ENCODE measurements at regions not wholly inside any gene's neighbourhood (a gene's known extent, or its start where the extent isn't known, plus 50 kb on each side); places are given as distances from the start of the nearest gene placed in this dataset.

DNA sequence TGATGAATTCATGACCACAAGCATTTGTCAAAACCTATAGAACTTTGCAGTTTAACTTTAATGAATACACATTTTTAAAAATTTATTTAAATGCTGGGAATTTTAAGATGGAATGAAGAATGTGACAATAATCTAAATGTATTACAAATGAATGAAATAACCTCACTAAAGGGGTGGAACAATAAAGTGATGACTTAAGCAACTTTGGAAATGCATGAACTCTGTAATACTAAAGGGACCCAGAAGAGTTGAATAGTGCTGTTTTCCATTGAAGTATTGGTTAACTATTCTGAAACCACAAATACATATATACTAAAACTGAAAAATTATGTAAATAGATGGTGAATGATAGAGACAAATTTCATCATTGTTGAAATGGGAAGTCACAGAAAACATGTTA lies 1395.1 kb downstream of the NCAM2 start:
- no peak for DNase-seq (ENCODE audit: low read depth)

DNA sequence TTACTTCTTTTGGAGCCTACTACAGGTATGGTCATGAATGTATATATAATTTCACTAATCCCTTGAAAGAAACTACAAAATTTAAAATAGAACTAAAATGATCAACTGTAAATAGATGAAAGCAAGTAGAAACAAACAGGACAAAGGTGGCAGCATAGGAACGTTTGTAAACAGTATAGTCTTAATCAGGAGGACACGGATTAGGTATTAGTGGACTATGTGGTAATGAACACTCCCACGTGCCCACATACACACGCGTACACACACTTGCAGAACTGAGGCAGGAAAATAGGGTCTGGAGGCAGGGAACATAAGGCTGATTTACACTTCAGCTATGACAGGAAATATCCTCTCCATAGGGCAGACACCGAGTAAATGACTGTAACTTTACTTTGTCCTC lies 1397.8 kb downstream of the NCAM2 start:
- no peak for DNase-seq (ENCODE audit: low read depth)

DNA sequence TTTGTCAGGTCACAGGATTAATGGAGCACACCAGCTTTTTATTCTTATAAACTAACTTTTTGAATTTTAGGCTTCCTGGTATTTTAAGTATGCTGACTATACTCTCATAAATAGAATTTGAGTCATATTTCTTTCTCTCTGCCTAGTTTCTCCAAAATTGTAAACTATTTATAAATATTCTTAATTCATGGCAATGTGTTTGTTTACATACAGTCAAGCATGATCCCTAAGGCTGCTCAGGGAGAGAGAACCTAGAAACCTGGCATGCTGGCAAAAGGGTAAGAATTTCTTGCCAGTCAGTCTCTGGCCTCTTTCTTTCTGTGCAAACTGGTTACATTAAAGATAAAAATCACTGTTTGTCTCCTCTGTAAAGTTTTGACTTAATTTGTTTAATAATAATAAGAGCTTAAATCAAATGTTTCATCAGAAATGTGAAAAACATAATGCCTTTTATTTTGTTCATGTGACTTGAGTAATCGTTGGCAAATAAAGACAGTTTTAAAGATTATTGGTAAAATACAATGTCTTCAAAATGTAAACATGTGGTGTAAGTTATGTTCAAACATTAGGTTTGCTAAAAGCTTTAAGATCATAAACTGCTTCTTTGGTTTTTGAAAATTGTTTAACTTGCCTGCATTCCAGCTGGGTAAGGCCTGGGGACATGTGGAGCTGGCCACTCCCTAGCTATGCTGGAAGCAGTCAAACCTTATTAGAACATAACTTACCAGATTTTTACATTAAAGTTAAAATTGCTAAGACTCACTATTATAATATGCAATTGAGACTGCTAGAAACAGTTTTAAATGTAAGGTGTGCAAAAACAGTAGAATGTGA lies 1401.7 kb downstream of the NCAM2 start:
- no peak for DNase-seq (ENCODE audit: low read depth)

DNA sequence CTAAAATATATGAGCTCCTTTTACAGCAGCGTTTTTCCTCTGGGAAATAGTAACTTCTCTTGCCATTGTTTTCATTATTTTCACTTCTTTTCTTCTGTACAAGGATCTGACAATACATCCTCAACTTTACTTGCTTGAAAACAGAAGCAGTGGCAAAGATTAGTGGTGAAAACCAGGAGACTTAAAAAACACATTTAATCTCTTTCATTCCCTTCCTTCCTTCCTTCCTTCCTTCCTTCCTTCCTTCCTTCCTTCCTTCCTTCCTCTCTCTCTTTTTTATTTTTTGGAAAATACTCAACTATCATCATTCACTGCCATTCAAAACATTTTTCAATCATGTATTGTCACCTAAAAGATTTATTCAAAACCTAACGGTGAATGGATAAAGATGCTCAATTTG lies 1411.4 kb downstream of the NCAM2 start:
- DNase-seq (ENCODE audit: low read depth), result no peak

DNA sequence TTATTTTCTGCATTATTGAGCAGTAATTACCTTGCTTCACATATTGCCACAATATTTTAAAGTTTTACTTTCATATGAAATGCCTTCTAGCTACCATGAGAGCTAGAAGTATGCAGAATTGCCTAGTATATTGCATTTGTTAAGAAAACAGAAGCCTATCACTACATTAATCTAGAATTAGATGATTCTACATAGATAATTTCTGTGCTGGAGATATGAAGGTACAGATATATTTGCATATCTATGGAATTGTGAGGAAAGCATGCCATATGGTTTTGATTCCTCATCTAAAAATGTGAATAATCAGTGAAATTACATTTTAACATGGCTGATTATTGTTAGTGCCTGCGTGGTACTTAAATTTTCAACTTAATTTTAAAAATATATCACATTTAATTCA lies 1418.3 kb downstream of the NCAM2 start:
- no peak for DNase-seq (ENCODE audit: low read depth)

DNA sequence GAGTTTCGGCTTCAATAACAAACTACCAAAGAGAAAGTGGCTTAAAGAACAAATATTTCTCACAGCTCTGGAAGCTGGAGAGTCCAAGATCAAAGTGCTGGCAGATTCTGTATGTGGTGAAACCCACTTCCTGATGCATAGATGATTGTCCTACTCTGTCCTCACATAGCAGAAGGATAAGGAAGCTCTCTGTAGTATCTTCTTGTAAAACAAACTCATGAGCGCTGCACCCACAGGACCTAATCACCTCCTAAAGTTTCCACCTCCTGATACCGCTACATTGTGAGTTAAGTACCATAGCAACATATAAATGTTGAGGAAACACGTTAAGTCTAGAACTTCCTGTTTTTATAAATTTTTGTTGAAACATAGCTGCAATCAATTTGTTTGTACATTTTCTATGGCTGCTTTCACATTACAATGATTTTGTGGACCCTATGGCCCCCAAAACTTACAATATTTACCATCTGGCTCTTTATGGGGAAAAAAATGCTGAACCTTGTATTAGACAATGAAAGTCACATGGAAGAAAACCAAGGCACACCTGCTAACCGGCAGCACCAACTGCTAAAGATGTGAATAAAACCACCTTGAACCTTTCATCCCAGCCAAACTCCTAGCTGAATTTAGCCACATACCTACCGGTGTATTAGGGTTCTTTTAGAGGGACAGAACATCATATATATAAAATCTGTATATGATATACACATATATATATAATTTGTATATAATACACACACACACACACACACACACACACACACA lies 1423.4 kb downstream of the NCAM2 start:
- DNase-seq (ENCODE audit: low read depth), result peak; percentile 24

DNA sequence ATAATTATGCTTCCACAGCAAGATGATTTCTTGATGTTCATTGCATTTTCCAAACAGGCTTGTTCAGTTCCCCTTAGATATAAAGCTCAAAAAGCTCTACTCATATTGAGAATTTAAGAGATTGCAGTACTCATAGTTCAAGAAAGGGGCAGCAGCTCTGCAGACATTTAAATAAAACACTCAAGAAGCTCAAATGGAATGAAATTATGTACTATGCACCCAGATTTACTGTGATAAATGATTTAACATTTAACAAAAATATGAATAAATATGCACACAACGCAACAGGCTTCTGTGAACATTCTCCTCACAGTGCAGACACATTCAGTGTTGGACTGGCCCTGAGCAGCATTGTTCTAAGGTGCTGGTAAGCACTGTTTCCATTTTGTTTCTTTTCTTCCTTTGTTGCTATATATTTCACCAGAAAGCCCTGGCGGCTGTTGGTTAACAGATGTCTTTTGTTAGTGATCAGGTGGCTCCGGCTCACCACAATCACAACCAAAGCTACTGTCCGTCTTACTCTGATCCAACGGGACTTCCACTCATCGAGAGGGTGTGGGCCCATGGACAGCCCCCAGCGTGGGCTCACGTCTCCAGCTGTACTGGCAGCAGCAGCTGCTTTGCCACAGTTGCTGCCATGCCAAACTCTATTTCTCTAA lies 1440.3 kb downstream of the NCAM2 start:
- DNase-seq (ENCODE audit: low read depth), result peak; percentile 28

DNA sequence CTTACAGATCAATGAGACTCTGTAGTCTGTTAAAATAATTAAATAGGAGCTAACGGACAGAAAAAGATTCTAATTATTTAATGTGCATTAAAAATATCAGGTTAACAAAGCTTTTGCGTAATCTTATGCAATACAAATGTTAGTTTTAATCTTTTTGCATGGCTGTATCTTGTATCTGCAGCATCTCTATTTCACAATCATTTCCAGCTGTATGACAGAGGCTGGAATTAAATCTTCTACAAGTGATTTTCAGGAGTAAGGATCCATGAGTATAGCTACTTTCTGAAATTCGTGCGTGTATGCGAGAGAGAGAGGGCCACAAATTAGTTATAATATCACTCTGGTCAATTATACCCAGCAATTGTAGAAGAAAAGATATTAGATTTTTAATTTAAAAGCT lies 1446.8 kb downstream of the NCAM2 start:
- DNase-seq (ENCODE audit: low read depth), result no peak

DNA sequence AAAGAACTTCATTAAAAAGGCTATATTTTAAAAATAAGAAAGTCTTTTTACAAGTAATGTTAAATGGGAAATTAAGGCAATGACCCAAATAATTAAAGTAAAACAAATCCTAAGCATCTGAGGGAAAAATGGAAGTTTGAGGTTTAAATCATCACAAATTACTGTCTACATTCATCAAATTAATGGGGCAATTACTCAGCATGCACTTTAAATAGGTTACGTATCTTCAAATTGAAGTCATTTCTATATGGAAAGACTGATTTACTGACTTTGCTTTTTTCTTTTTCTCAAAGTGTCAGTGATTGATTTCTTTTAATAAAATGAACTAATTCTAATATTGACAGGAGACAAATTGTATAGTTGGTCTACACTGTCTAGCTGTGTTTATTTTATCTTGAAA lies 1452.3 kb downstream of the NCAM2 start:
- no peak for DNase-seq (ENCODE audit: low read depth)

DNA sequence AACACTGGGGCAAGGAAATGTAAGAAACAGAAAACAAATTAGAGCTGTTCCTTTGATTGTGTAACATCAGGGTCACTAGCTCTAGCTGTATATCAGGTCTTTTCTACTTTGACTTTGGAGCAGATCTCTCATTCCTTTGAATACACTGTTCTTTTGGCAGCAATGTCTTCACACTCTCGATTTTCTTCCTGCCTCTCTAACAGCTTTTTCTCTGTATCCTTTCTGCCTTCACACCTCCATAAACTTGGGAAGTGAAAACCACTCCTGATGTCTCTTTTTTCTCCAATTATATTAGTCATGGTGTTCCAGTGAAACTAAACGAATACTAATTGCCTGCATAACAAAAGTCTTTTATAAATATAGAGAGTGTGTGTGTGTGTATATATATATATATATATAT lies 1458.0 kb downstream of the NCAM2 start:
- no peak for DNase-seq (ENCODE audit: low read depth)

DNA sequence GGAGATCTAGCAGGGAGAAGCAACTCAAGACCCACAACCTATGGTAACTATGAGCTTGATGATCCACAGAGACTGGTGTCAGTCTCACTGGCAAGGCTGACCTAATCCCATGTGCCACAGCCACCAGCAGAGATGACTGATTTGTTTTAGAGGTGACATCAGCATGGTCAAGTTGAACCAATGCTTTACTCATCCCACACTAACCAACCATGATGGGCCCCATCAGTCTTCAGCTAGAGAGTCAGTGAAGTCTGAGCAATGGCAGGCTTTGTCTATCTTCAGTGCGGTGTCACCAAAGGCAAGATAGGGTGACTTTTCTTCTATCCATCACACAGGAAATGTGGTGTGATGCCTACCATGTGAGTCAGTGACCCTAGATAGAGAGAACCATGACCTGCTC lies 1470.7 kb downstream of the NCAM2 start:
- DNase-seq (ENCODE audit: low read depth), result no peak

DNA sequence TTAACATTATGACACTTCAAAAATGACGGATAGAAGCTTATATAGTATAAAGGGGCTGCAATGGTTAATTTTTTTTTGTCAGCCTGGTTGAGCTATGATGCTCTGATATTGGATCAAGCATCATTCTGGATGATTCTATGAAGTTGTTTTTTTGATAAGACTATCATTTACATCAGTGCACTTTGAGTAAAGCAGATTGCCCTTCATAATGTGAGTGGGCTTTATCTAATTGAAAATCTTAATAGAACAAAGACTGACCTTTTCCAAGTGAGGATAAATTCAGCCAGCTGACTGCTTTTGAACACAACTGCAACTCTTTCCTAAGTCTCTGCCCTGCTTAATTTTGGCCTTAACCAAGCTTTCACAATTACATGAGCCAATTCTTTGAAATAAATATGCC lies 1476.2 kb downstream of the NCAM2 start:
- DNase-seq (ENCODE audit: low read depth), result no peak

DNA sequence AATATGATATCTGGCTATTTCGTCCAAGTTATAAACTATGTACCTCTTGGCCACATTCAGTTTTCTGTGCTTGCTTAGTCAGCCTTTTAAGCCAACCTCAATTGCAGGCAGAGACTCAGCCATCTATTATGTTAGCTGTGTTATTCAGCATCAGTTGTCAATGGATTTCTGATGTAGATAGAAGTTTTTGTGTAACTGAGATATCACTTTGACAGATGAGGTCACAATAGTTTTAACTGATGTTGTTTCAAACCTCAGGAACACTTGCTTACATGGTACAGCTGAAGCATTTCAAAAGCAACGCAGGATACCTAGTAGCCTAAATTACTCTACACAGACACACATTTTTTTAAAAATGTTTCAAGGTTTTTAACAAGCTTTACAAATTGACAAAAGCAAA lies 1478.0 kb downstream of the NCAM2 start:
- DNase-seq (ENCODE audit: low read depth), result no peak

DNA sequence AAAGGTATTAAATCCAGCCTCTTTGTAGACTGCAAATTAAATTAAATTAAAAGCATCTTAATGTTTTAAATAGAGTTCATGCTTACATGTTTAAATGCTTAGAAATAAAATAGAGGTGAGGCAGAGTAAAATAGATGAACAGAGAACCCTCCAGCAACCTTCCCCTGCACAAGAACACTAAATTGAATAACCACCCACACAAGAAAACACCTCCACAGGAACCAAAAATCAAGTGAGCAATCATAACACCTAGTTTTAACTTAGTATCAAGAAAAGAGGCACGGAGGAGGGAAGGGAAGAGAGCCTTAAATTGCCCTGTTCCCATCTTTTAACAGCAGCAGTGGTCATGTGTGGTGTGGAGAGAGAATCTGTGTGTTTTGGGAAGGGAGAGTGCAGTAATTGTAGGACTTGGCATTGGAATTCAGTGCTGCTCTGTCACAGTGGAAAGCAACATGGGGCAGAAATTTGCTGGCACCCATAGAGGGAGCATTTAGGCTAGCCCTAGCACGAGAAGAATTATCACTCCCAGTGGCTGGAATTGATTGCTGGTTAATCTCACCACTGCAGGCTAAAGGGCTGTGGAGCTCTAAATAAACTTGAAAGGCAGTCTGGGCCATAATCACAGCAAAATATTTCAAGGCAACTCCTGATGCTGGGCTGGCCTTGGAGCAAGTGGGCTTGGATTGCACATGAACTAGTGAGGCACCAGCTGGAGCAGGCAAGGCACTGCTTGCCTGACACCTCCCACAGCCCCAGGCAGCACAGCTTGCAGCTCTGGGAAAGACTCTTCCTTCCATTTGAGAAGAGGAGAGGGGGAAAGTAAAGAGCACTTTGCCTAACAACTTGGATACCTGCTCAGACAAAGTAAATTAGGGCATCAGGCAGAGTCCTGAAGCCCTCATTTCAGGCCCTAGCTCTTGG lies 1478.8 kb downstream of the NCAM2 start:
- no peak for DNase-seq (ENCODE audit: low read depth)

DNA sequence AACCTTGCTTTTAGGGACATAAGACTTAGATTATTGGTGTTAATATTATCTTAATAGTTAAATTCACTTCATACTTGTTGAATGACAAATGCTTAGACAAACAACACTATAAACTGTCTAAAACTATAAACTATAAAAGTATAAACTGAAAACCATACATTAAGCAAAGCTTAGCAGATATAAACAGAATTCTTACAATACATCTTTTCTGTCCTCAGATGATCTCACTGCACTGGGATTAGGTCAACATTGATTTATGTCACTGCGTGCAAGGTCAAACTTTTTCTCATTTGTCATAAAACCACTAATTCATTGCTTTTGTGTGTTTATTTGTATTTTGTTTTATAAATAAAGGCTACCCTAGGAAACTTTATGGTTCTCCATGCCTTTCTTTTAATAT lies 1491.8 kb downstream of the NCAM2 start:
- no peak for DNase-seq (ENCODE audit: low read depth)

DNA sequence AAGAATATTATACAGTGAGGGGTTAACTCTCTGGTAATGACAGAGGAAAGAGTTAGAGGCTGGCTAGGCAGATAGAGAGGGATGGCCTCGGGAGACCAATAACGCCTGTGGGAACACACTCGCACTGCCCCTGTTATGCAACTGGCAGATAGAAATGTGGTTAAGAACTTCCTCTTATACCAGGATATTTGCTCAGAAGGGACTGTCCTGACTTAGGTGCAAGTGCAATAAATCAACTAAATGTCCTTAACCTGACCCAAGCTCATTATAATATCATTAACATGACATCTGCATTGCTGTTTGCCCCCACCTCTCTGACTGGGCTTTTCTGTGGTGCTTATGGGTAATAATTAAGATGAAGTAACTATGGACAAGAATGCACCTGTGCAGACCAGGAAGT lies 1518.0 kb downstream of the NCAM2 start:
- no peak for DNase-seq (ENCODE audit: low read depth)

DNA sequence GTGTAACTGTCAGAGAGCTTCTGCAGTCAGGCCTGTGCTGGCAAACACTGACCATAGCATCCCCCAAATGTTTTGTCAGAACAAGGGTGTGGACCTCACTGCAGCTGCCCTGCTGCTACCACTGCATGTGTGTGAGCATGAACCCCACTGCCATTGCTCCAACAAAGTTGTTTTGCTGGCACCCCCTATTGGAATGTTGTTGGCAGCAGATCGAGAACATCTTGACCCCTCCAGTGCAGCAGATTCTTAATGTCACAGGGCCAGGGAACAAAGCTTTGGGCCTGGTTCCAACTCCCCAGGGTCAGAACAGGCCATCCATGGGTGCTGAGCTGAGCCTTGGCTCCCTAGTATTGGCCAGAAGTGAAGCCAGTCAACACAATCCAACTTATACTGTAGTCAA lies 1537.4 kb downstream of the NCAM2 start:
- DNase-seq (ENCODE audit: low read depth), result no peak

DNA sequence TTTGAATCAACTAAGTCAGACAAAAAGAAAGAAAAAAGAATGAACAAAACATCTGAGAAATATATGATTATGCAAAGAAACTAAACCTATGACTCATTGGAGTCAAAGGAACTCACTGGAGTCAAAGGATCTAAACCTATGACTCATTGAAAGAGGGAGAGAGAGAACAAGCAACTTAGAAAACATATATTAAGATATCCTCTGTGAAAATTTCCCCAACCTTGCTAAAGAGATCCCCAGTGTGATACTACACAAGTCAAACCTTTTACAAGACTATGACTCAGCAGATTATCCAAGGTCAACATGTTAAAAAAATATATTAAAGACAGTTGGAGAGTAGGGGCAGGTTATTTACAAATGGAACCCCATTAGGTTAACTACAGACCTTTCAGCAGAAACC lies 1538.3 kb downstream of the NCAM2 start:
- DNase-seq (ENCODE audit: low read depth), result peak; percentile 44

DNA sequence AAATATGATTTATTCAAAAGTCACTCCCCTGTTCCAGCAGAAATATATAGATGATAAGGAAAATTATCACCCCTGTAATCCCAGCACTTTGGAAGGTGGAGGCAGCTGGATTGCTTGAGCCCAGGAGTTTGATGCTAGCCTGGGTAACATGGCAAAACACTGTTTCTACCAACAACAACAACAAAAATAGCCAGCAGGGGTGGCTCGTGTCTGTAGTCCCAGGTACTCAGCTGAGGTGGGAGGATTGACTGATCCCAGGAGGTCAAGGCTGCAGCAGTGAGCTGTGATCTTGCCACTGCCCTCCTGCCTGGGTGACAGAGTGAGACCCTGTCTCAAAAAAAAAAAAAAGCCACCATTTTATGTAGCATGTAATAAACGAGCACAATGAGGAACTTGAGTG lies 1546.5 kb downstream of the NCAM2 start:
- no peak for DNase-seq (ENCODE audit: low read depth)

DNA sequence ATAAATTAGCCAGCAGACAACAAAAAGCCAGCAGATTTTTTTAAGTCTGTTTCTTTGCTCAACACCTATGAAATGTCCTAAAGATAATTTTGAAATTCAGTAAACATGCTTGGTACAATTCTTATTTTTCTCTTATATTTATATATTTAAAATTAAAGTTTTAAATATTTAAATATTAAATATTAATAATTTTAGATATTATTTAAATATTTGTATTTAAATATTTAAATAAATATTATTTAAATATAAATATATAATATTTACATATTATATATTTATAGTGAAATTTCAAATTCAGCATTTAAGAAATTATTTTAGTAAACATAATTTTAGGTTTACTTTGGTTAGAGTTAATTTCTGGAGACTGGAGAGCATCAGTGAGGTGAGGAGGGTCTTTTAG lies 1554.2 kb downstream of the NCAM2 start:
- DNase-seq (ENCODE audit: low read depth), result no peak

DNA sequence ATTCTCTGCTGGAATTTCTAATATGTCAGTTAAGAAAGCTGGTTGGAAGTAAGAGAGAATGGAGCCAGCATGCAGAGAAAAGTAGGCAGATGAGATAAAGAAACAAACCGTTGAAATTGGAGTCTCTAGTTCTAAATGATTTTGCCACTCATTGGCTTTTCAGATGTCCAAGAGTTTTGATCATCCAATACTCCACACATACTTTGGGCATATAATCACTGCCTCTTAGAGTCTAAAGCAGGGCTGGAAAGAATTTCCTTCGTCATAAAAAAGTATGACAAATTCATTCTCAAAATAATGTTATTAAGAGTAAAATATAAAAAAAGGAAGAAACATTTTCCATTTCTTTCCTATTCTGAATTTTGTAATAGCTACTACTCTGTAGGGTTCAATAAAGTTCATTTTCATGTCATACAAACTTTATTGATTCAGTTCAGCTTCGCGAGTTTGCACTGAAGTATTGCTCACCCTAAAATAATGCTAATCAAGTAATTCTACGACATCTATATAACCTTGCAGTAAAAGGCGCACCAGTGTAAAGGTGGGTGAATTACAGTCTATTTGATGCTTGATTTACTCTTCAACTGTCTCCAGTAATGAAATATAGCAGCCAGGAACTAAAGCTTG lies 1556.6 kb downstream of the NCAM2 start:
- no peak for DNase-seq (ENCODE audit: low read depth)
